Hepatocyte (in vitro differentiated cells): ENCODE measurements at regions not wholly inside any gene's neighbourhood (a gene's known extent, or its start where the extent isn't known, plus 50 kb on each side); places are given as distances from the start of the nearest gene placed in this dataset.

ENCODE experiments used
- DNase-seq: peaks from one replicate; pipeline ENCODE4 v3.0.0-alpha.2; 2016; ENCODE audit warnings: low spot score
- H2AFZ ChIP-seq: fragments of 200-600 bp; sonication (generic); 2 replicates; pipeline ENCODE4 v1.6.0; 2016; ENCODE audit warnings: antibody characterized with exemption, mild to moderate bottlenecking
- H3K27ac ChIP-seq: fragments of 200-600 bp; sonication (generic); 2 replicates; pipeline ENCODE4 v1.5.1; 2016; ENCODE audit warnings: mild to moderate bottlenecking
- H3K27me3 ChIP-seq: fragments of 200-600 bp; sonication (generic); 2 replicates; pipeline ENCODE4 v1.6.1; 2016
- H3K36me3 ChIP-seq: fragments of 200-600 bp; sonication (generic); replicated peaks from 2 replicates; pipeline ENCODE4 v1.5.1; 2016; ENCODE audit warnings: low read depth; ENCODE audit not compliant: insufficient read depth
- H3K4me1 ChIP-seq: fragments of 200-600 bp; sonication (generic); 2 replicates; pipeline ENCODE4 v1.5.1; 2016; ENCODE audit warnings: mild to moderate bottlenecking, moderate library complexity; ENCODE audit not compliant: insufficient read depth
- H3K4me2 ChIP-seq: fragments of 200-600 bp; sonication (generic); 2 replicates; pipeline ENCODE4 v1.6.0; 2016
- H3K4me3 ChIP-seq: fragments of 200-600 bp; sonication (generic); 2 replicates; pipeline ENCODE4 v1.5.1; 2016; ENCODE audit warnings: mild to moderate bottlenecking
- H3K79me2 ChIP-seq: fragments of 200-600 bp; sonication (generic); 2 replicates; pipeline ENCODE4 v1.6.0; 2017; ENCODE audit warnings: mild to moderate bottlenecking
- H3K9me2 ChIP-seq: fragments of 200-600 bp; sonication (generic); replicated peaks from 2 replicates; pipeline ENCODE4 v1.6.0; 2017; ENCODE audit warnings: mild to moderate bottlenecking; ENCODE audit not compliant: insufficient read depth
- H3K9me3 ChIP-seq: fragments of 200-600 bp; sonication (generic); 2 replicates; pipeline ENCODE4 v1.5.1; 2016; ENCODE audit warnings: low read depth, mild to moderate bottlenecking
- H4K20me1 ChIP-seq: fragments of 200-600 bp; sonication (generic); 2 replicates; pipeline ENCODE4 v1.6.0; 2016; ENCODE audit warnings: mild to moderate bottlenecking; ENCODE audit not compliant: insufficient read depth, poor library complexity, severe bottlenecking
- EZH2 ChIP-seq: fragments of 200-600 bp; sonication (generic); IDR thresholded peaks from 2 replicates; pipeline ENCODE4 v1.6.1; 2016; ENCODE audit warnings: antibody characterized with exemption, mild to moderate bottlenecking, borderline replicate concordance
- EZH2phosphoT487 ChIP-seq: fragments of 200-600 bp; sonication (generic); IDR thresholded peaks from one replicate; pipeline ENCODE4 v1.6.1; 2018; ENCODE audit warnings: antibody characterized with exemption, mild to moderate bottlenecking, low read depth, moderate library complexity; ENCODE audit not compliant: unreplicated experiment, severe bottlenecking
- WGBS: methylation state at CpG from one replicate; pipeline ENCODE4 v1.1.6; 2016; ENCODE audit warnings: low lambda C conversion rate; ENCODE audit errors: missing lambda C conversion rate; 5-methylcytosine and 5-hydroxymethylcytosine counted together
- TF ChIP-seq, protein P1 (sequence below): fragments of 200-600 bp; sonication (generic); IDR thresholded peaks from 2 replicates; pipeline ENCODE4 v1.5.1; 2016; ENCODE audit warnings: antibody characterized with exemption, mild to moderate bottlenecking; ENCODE audit not compliant: poor library complexity

DNA sequence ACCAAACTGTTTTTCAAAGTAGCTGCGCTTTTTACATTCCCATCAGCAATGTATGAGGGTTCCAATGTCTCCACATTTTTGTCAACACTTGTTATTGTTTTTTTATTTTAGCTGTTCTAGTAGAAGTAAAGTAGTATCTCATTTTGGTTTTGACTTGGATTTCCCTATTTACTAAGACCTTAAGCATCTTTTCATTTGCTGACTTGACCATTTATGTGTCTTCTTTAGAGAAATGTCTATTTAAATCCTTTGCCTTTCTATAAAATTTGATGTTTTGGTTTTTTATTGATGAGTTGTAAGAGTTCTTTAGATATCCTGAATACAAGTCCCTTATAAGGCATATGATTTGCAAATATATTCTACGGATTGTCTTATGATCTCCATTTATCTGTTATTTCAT is 110.6 kb downstream of the CD164 start:
- no peak overlapping the region for H3K27ac ChIP-seq
- no peak for DNase-seq
- TF ChIP-seq EZH2 (no peak), EZH2phosphoT487 (no peak)
- TF ChIP-seq, protein P1, sequence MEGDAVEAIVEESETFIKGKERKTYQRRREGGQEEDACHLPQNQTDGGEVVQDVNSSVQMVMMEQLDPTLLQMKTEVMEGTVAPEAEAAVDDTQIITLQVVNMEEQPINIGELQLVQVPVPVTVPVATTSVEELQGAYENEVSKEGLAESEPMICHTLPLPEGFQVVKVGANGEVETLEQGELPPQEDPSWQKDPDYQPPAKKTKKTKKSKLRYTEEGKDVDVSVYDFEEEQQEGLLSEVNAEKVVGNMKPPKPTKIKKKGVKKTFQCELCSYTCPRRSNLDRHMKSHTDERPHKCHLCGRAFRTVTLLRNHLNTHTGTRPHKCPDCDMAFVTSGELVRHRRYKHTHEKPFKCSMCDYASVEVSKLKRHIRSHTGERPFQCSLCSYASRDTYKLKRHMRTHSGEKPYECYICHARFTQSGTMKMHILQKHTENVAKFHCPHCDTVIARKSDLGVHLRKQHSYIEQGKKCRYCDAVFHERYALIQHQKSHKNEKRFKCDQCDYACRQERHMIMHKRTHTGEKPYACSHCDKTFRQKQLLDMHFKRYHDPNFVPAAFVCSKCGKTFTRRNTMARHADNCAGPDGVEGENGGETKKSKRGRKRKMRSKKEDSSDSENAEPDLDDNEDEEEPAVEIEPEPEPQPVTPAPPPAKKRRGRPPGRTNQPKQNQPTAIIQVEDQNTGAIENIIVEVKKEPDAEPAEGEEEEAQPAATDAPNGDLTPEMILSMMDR: no peak
- H3K79me2 ChIP-seq: no peaks in the 10 kb centered on the region
- 70% methylated on average over 2 of the region's 2 CpGs for WGBS
- no peaks in the 10 kb centered on the region for H4K20me1 ChIP-seq
- no peaks in the 10 kb centered on the region for H3K27me3 ChIP-seq
- no peaks in the 10 kb centered on the region for H3K9me3 ChIP-seq
- no peak overlapping the region for H3K4me3 ChIP-seq
- no peak overlapping the region for H3K4me2 ChIP-seq
- no peaks in the 10 kb centered on the region for H3K36me3 ChIP-seq
- H3K4me1 ChIP-seq: no peaks in the 10 kb centered on the region
- H3K9me2 ChIP-seq: no peaks in the 10 kb centered on the region
- no peak overlapping the region for H2AFZ ChIP-seq

DNA sequence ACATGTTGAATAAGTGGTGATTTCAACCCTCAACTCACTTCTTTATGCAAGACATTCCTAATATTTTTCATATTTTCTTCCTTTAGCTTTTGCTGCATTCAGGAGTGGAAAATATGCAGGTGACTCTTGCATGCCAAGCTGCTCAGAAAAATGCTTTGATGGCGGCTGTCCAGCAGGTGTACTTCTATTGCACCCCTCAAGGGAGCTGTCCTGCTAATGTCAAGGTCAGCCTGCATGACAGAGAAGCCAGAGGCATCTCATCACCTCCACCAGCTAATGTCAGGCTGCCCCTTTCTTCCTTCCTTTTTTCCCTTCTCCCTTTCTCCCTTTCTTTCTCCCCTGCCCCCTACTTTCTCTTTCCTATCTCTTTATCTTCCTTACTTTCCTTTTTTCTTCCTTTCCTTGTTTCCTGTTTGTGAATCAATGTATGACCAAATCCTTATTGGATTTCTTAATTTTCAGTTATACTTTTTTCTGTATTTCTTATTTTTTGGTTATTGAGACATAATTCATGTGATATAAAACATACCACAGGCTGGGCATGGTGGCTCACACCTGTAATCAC is 112.2 kb downstream of the CD164 start:
- H3K9me2 ChIP-seq: no peaks in the 10 kb centered on the region
- H3K79me2 ChIP-seq: no peaks in the 10 kb centered on the region
- no peaks in the 10 kb centered on the region for H3K9me3 ChIP-seq
- no peak overlapping the region for H3K4me2 ChIP-seq
- H3K4me3 ChIP-seq: no peak overlapping the region
- TF ChIP-seq, protein P1: no peak
- no peak for TF ChIP-seq EZH2
- no peak for TF ChIP-seq EZH2phosphoT487
- 95% methylated on average over 1 of the region's 1 CpG for WGBS
- no peaks in the 10 kb centered on the region for H3K27me3 ChIP-seq
- H3K27ac ChIP-seq: no peak overlapping the region
- H4K20me1 ChIP-seq: no peaks in the 10 kb centered on the region
- H3K4me1 ChIP-seq: no peaks in the 10 kb centered on the region
- H3K36me3 ChIP-seq: no peaks in the 10 kb centered on the region
- no peak for DNase-seq
- no peak overlapping the region for H2AFZ ChIP-seq

DNA sequence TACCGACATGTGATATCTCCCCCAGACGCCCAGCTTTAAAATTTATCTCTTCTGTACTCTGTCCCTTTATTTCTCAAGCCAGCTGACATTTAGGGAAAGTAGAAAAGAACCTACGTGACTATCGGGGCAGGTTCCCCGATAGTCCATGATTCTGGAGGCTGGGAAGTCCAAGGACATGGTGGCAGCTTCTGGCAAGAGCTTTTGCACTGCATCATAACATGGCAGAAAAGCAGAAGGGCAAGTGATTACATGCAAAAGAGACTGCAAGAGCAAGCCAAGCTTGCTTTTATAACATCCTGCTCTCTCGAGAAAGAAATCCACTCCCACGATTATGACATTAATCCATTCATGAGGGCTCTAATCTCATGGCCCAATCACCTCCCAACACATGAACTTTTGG is 113.2 kb downstream of the CD164 start:
- Histone ChIP-seq H3K4me1 (no peaks in the 10 kb centered on the region), H4K20me1 (no peaks in the 10 kb centered on the region), H3K27me3 (no peaks in the 10 kb centered on the region), H3K27ac (no peak overlapping the region), H3K9me3 (no peaks in the 10 kb centered on the region), H3K4me3 (no peak overlapping the region), H3K36me3 (no peaks in the 10 kb centered on the region), H2AFZ (no peak overlapping the region), H3K79me2 (no peaks in the 10 kb centered on the region), H3K4me2 (no peak overlapping the region), H3K9me2 (no peaks in the 10 kb centered on the region)
- no peak for DNase-seq
- WGBS: 91% methylated on average over 7 of the region's 7 CpGs
- TF ChIP-seq, protein P1: no peak
- TF ChIP-seq EZH2 (no peak), EZH2phosphoT487 (no peak)

DNA sequence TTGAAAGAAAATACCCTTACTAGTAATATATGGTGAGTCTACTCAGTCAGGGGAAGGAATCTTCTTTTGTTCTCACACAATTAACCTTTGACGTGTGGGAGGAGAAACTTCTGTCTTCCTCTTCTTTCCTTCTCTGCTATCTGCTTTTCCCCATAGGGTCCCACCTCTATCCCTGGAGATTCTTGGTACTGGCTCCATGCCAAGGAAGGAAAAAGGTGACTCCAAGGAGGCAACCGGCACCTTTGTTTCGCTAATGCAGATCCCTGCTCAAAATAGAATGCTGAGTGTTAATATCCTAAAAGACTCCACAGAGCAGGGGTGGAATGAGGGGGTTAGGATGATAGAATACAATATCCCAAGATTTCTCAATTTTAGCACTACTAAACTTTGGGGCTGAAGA is 116.7 kb downstream of the CD164 start:
- 95% methylated on average over 3 of the region's 3 CpGs for WGBS
- H3K9me2 ChIP-seq: no peaks in the 10 kb centered on the region
- no peaks in the 10 kb centered on the region for H3K4me1 ChIP-seq
- no peak for DNase-seq
- H2AFZ ChIP-seq: no peak overlapping the region
- TF ChIP-seq, protein P1: no peak
- no peak for TF ChIP-seq EZH2
- no peak for TF ChIP-seq EZH2phosphoT487
- no peaks in the 10 kb centered on the region for H4K20me1 ChIP-seq
- H3K27ac ChIP-seq: no peak overlapping the region
- H3K79me2 ChIP-seq: no peaks in the 10 kb centered on the region
- H3K36me3 ChIP-seq: no peaks in the 10 kb centered on the region
- no peak overlapping the region for H3K4me3 ChIP-seq
- no peak overlapping the region for H3K4me2 ChIP-seq
- no peaks in the 10 kb centered on the region for H3K27me3 ChIP-seq
- H3K9me3 ChIP-seq: no peaks in the 10 kb centered on the region
